HG02970 (cell line): ENCODE measurements at regions not wholly inside any gene's neighbourhood (a gene's known extent, or its start where the extent isn't known, plus 50 kb on each side); places are given as distances from the start of the nearest gene placed in this dataset.
"Not testable (repeated sequence)": the region's sequence is repeated elsewhere in the genome, so short reads cannot be mapped to it uniquely, and the experiment has no call there.

Experiments
- ATAC-seq: cut with Tn5 transposase; IDR thresholded peaks from one replicate; pipeline ENCODE4 v1.9.1; 2021; ENCODE audit warnings: mild to moderate bottlenecking, moderate library complexity, moderate number of reproducible peaks; ENCODE audit not compliant: unreplicated experiment, low FRiP score

DNA sequence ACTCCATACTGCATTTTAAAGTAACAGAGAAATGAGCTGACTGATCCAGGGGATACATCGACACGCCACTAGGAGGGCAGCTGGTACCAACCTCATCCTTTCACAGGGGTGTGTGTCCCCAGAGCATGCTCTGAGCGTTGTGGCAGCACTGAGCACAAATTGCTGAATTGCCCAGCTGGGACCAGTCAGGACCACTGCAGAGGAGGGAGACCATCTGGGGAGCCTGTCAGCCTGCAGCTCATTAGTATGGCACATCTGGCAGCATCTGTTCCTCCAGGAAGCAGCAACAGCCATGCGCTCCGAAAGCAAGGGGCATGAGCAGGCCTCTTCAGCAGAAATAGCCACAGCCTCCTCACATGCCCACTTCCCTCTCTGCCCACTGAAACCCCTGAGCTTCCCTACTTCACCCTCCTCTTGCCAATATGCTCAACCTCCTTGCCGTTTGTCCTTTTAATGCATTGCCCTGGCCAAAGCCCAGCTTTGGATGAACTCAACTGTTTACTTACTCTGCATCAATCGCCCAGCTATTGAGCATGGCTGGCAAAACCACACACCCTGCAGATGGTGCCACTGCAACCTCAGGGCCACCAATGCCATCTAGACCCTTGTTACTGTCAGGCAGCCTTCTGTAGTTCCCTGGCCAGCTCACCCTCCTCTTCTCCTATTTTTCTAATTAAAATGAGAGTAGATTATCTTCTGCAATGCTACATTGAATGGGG is 77.6 kb upstream of the NEDD9 start:
- ATAC-seq = no peak

DNA sequence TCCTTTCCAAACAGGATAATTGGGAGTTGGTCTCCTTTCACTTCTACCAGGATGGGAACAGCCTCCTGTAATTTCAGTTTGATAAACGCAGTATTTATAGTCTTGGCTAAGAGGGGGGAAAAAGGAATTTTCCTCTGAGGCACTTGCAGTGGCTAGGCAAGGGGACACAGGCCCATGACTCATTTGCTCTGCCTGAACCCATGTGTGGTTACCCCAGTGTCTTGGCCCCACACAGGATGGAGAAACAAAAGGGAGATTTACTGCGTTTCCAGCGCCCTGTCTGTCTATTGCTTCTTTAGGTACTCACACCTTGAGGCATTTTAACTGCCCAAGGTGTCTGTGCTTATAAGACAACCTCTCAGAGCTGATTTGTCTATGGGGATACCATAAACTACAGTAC is 74.8 kb upstream of the NEDD9 start:
- no peak for ATAC-seq

DNA sequence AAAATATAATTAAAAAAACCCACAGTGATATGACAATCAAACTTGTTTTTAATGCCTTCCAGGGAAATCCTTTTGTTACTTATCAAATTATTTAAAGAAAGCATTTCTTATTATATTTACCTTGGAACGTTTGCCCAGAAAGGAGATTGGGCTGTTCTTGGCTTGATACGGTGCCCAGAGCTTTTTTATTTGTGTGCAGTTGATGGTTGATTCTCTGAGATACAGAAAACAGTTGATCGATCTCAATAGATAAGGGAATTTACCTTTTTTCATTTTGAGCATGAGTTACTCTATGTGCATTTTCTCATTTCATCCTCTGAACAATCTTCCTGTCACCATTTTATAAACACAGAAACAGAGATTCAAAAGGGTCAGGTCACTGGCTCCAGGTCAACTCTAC is 72.5 kb upstream of the NEDD9 start:
- ATAC-seq = no peak

DNA sequence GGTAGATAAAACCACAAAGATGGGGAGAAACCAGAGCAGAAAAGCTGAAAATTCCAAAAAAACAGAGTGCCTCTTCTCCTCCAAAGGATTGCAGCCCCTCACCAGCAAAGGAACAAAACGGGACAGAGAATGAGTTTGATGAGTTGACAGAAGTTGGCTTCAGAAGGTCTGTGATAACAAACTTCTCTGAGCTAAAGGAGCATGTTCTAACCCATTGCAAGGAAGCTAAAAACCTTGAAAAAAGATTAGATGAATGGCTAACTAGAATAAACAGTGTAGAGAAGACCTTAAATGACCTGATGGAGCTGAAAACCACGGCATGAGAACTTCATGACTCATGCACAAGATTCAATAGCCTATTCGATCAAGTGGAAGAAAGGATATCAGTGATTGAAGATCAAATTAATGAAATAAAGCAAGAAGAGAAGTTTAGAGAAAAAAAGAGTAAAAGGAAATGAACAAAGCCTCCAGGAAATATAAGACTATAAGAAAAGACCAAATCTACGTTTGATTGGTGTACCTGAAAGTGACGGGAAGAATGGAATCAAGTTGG is 67.5 kb upstream of the NEDD9 start:
- ATAC-seq = not testable (repeated sequence)

DNA sequence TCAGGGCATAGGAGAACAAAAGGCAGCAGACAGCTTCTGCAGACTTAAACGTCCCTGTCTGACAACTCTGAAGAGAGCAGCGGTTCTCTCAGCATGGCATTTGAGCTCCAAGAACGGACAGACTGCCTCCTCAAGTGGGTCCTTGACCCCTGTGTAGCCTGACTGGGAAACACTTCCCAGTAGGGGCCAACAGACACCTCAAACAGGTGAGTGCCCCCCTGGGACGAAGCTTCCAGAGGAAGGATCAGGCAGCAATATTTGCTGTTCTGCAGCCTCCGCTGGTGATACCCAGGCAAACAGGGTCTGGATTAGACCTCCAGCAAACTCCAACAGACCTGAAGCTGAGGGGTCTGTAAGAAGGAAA is 66.9 kb upstream of the NEDD9 start:
- ATAC-seq = not testable (repeated sequence)

DNA sequence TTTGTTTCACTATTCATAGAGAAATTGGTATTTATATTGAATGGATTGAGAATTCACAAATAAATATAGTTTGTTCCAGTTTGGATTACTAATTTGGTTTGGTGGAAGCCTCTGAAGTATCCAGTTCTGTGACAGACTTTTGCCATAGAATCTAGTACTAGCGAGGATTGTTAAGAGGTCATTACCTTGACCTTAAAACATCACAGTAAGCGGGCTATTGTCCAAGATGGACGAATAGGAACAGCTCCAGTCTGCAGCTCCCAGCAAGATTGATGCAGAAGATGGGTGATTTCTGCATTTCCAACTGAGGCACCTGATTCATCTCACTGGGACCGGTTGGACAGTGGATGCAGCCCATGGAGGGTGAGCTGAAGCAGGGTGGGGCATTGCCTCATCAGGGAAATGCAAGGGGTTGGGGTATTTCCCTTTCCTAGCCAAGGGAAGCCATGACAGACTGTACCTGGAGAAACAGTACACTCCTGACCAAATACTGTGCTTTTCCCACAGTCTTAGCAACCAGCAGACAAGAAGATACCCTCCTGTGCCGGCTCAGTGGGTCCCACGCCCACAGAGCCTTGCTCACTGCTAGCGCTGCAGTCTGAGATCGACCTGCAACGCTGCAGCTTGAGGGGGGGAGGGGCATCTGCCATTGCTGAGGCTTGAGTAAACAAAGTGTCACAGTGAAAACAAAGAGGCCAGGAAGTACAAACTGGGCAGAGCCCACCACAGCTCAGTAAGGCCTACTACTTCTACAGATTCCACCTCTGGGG is 66.4 kb upstream of the NEDD9 start:
- ATAC-seq = no peak

DNA sequence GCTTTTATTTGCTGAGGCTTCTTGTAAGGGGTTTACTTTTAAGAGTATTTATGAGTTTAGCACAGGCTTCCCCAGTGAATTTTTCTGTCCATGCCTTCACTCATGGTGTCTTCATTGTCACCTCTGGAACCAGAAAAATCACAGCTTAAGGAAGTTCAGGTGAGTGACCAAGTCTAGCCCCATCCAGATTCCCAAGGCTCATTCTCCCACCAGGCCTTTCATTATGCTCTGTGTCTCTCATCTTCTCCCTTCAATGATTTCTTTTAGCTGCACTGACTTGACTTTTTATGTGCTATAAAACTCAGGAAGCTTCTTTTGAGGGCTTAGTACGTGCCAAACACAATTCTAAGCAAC is 64.9 kb upstream of the NEDD9 start:
- no peak for ATAC-seq

DNA sequence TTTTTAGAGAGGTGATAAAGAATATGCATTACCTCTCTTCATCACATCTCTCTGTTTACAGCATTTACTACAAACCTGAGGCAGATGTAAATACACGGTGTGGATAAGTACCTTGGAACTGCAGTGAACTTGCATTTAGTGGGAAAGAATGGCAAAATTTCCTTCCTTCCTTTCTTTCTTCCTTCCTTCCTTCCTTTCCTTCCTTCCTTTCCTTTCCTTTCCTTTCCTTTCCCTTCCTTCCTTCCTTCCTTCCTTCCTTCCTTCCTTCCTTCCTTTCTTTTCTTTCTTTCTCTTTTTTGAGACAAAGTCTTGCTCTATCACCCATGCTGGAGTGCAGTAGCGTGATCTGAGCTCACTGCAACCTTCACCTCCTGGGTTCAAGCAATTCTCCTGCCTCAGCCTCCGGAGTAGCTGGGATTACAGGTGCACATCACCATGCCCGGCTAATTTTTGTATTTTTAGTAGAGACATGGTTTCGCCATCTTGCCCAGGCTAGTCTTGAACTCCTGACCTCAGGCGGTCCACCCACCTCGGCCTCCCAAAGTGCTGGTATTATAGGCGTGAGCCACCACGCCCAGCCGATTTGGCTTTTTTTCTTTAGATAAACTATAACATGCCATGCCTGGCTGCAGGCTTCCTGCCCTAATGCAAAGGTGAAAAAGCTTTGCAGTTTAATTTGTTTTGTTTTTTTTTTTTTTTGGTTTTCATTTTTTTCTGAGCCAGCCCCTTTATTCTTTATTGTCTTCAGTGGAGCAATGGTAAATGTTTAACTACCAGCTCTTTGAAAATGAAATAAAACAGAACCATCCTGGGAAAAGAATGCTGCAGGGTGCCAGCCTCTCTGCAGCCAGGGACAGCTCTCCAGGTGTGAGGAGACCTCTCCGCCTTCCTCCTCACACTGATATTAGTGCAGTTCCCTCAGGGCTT is 64.2 kb upstream of the NEDD9 start:
- ATAC-seq = no peak

DNA sequence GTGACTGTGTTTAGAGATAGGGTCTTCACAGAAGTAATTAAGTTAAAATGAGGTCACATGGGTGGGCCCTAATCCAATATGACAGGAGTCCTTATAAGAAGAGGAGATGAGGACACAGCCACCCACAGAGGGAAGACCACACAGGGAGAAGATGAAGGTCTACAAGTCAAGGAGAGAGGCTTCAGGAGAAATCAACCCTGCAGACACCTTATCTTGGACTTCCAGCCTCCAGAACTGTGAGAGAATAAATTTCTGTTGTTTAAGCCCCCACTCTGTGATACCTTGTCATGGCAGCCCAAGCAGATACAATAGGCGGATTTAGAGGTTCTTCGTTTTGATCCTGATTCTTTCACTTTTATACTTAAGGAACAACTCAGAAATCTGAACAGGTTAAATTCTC is 63.5 kb upstream of the NEDD9 start:
- no peak for ATAC-seq

DNA sequence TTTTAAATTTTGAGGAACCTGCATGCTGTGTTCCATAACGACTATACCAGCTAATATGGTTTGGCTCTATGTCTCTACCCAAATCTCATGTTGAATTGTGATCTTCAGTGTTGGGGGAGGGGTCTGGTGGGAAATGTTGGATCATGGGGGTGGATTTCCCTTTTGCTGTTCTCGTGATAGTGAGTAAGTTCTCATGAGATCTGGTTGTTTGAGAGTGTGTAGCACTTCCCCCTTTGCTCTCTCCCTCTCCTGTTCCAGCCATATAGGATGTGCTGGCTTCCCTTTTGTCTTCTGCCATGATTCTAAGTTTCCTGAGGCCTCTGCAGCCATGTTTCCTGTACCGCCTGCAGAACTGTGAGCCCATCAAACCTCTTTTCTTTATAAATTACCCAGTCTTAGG is 61.8 kb upstream of the NEDD9 start:
- no peak for ATAC-seq

DNA sequence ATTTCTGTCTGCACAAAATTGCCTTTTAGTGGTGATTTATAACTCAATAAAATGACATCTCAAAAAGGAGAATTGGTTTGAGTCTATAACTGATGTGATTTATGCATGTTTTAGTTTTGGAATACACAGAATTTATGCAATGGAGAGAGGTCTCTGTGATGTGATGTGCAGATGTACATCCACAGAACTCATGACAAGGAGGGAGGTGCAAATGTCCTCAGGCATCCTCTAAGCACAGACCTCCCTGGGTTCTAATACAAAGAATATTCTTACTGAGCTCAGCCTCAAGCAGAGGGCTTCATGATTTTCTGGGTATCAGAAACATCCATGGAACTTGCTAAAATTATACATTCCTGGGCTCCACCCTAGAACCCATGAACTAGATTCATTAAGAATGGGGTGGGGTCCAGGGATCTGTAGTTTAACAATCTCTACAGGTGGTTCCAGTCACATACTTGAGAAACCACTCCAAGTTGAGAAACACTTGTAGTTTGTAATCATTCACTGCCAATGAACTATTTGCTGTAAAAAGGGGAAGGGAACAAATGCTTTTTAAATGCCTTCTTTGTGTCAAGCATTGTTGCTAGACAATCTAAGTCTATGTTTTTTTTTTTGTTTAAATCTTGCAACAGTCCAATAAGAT is 60.2 kb upstream of the NEDD9 start:
- no peak for ATAC-seq

DNA sequence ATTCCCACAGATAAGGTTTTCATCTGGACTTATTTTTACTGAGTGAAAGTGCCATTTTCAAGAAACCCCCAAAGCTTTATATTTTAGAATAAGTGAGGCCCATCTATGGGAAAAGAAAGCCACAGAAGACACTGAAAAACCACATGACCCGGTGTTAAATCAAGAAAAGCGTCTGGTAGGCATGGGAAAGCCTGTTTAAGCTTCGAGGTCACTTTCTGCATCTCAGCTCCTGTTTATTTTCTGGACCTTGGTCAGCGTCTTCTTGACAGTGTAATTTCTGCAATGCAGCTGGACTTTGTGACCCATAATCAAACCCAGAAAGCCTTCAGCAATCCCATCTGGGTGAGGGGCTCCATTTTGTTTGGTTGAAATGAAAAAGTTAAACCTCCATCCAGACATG is 59.6 kb upstream of the NEDD9 start:
- no peak for ATAC-seq

DNA sequence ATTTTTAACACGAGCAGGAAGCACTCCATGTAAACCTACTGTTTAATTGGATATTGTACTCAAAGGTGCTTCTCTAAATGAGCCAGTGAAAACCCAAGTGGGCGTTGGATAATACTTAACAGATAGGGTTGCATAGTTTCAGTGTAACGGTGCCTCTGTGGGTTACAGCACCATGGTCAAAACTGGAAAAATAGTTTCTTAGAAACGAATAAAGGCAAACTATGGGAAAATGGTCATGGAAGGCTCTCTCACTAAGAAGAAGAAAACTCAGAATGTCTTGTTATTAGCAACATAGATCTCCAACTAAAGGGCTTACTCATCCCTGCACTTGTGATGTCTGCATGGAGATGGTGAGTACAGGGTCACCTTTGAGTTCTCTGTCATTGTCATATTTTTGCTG is 59.1 kb upstream of the NEDD9 start:
- ATAC-seq = no peak

DNA sequence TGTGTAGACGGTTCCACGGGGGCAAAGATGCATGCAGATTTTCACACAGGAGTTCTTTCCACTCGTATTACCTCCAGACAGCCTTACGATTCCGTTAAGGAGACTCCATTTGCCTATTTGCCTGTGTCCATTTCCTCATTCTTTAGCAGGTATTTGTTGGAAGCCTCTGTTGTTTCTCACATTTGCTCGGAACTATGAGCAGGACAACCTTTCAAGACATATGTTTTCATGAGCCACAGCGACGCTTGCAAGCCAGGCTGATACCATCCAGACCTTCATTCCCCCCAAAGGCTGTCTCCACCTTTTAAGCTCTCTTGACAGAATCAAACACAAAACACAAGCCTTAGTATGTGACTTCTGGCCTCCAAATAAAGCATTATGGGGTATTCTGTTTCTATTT is 57.6 kb upstream of the NEDD9 start:
- no peak for ATAC-seq

DNA sequence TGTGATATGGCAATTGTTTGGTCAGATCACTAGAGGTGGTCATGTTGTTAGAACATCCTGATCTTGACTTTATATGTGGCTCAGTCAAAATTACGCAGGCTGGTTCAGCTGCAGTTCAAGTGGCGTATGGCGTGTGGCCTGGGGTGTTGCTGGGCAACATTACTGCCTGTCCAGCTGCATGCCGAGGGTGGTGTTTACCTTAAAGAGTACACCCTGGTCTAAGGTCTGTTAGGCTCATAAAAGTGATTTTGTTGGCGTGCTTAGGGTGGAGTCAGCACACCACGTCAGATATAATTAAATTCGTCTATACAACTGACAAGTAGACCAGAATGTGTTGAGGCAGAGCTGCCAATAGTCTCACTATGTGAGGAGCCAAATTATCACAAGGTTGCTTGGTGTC is 55.6 kb upstream of the NEDD9 start:
- ATAC-seq = no peak

DNA sequence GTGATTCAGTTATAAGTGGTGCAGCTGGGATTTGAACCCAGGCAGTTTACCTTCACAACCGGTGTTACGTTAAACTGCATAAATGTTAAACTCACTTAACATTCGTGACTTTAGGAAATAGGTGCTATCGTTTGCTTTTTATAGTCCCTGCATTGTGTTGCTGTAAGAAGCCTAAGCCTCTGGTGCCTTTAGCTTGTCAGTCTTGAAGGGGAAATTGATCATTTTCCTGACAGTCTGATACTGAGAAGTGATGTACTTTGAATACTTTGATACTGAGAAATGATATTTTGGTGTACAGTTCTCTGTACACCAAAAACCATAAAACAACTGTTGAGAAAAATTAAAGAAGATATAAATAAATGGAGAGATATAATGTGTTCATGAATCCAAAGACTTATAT is 52.5 kb upstream of the NEDD9 start:
- no peak for ATAC-seq

DNA sequence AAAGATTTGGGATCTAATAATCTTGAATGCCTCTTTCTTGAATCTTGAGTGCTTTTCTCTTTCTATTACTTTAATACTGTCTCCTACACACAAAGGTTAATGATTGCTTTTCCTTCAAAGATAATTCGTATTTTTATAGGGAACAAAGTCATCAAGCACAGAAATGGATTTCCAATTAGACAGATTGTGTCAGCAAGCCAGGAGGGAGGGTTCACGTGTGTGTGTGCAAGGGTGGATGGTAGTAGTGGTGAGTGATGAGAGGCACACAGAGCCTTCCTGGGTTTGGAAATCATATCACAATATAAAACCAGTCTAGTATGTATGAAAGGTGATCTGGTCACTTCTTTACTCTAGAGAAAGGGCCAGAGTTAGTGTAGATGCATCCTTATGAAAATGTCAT is 51.2 kb upstream of the NEDD9 start:
- no peak for ATAC-seq

DNA sequence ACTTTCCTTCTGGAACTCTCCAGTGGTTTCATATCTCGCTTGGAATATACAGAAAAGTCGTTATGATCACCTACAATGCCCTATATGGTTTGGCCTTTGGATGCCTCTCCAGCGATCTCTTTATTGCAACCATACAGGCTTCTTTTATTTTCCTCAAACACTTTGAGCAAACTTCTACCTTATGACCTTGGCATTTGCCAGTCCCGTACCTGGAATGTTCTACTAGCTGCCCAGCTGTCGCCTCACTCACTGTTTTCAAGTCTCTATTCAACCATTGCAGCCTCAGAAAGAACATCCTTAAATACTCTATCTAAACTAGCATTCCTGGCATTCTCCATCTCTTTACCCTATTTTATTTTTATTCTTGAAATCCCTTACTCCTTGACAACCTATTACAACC is 50.4 kb upstream of the NEDD9 start:
- ATAC-seq = no peak
